ENCODE measurements at regions not wholly inside any gene's neighbourhood (a gene's known extent, or its start where the extent isn't known, plus 50 kb on each side); places are given as distances from the start of the nearest gene placed in this dataset.

- no peak for FAIRE-seq
Measured at GRCh38 chr9:82161876-82162275, 173.3 kb downstream of the SPATA31D1 start.

GRCh38 chr9:82164159-82164558 lies 175.6 kb downstream of the SPATA31D1 start:
- no peak for FAIRE-seq

- no peak for FAIRE-seq
Measured at GRCh38 chr9:82167296-82167695, 178.7 kb downstream of the SPATA31D1 start.

GRCh38 chr9:82168585-82168984 lies 180.0 kb downstream of the SPATA31D1 start:
- FAIRE-seq, result no peak

- no peak for FAIRE-seq
Measured at GRCh38 chr9:82170866-82171265, 182.3 kb downstream of the SPATA31D1 start.

GRCh38 chr9:82171271-82171670 lies 182.7 kb downstream of the SPATA31D1 start:
- FAIRE-seq, result no peak

- FAIRE-seq, result no peak
Measured at GRCh38 chr9:82180711-82181110, 192.1 kb downstream of the SPATA31D1 start.

- no peak for FAIRE-seq
Measured at GRCh38 chr9:82183181-82183860, 194.7 kb downstream of the SPATA31D1 start.

- no peak for FAIRE-seq
Measured at GRCh38 chr9:82184524-82184923, 196.0 kb downstream of the SPATA31D1 start.

- no peak for FAIRE-seq
Measured at GRCh38 chr9:82188817-82189216, 200.2 kb downstream of the SPATA31D1 start.

- FAIRE-seq, result no peak
Measured at GRCh38 chr9:82191082-82191770, 202.7 kb downstream of the SPATA31D1 start.

- FAIRE-seq, result no peak
Measured at GRCh38 chr9:82192211-82192610, 203.6 kb downstream of the SPATA31D1 start.

GRCh38 chr9:82196622-82197441 lies 208.3 kb downstream of the SPATA31D1 start:
- no peak for FAIRE-seq

- no peak for FAIRE-seq
Measured at GRCh38 chr9:82201196-82201595, 212.6 kb downstream of the SPATA31D1 start.

- no peak for FAIRE-seq
Measured at GRCh38 chr9:82202808-82203207, 214.2 kb downstream of the SPATA31D1 start.

GRCh38 chr9:82206490-82206889 lies 217.9 kb downstream of the SPATA31D1 start:
- no peak for FAIRE-seq

GRCh38 chr9:82206946-82207345 lies 218.4 kb downstream of the SPATA31D1 start:
- no peak for FAIRE-seq

- FAIRE-seq, result no peak
Measured at GRCh38 chr9:82208741-82209450, 220.3 kb downstream of the SPATA31D1 start.

- FAIRE-seq, result no peak
Measured at GRCh38 chr9:82209797-82210470, 221.4 kb downstream of the SPATA31D1 start.

GRCh38 chr9:82212885-82213284 lies 224.3 kb downstream of the SPATA31D1 start:
- no peak for FAIRE-seq

- no peak for FAIRE-seq
Measured at GRCh38 chr9:82216435-82216834, 227.9 kb downstream of the SPATA31D1 start.

- no peak for FAIRE-seq
Measured at GRCh38 chr9:82223442-82223841, 234.9 kb downstream of the SPATA31D1 start.

Measured in islet of Langerhans (tissue), 1 donor.